HEK293 (cell line): ENCODE measurements at regions not wholly inside any gene's neighbourhood (a gene's known extent, or its start where the extent isn't known, plus 50 kb on each side); places are given as distances from the start of the nearest gene placed in this dataset.
A peak's percentile ranks its signal among the peaks of the same experiment; 100 is the strongest.

ENCODE experiments used
- CTCF ChIA-PET: fragments of 350-600 bp; formaldehyde crosslinking; extraction: SDS; loops from one replicate; lab custom pipeline; 2021; ENCODE audit warnings: antibody characterized with exemption; lab: Yijun Ruan, JAX
- POLR2A ChIA-PET: fragments of 300-600 bp; formaldehyde crosslinking; extraction: SDS; loops from one replicate; lab custom pipeline; 2020; ENCODE audit warnings: antibody characterized with exemption, inconsistent platforms; lab: Yijun Ruan, JAX
- H3K27ac ChIP-seq: fragments of 200-500 bp; sonication (Bioruptor generic); 2 replicates; pipeline ENCODE4 v1.5.1; 2014; ENCODE audit warnings: low read depth, low read length, control low read depth, inconsistent platforms; ENCODE audit errors: extremely low read depth
- H3K36me3 ChIP-seq, 2 experiments: fragments of 200-500 bp in 1 of 2; sonication (Bioruptor generic) in 1 of 2; 1 replicate in 1 of 2; 2 replicates in 1 of 2; pipeline ENCODE4 v1.5.1; 2014 to 2017; ENCODE audit warnings: inconsistent platforms in 2 of 2, low read length in 2 of 2; ENCODE audit not compliant: control insufficient read depth in 2 of 2, insufficient read depth in 1 of 2
- H3K4me1 ChIP-seq: fragments of 200-500 bp; sonication (Bioruptor generic); 2 replicates; pipeline ENCODE4 v1.5.1; 2014; ENCODE audit warnings: mild to moderate bottlenecking, low read length, inconsistent platforms; ENCODE audit not compliant: control insufficient read depth, insufficient read depth
- H3K4me3 ChIP-seq: 2 replicates; pipeline ENCODE4 v1.5.1; 2011; ENCODE audit warnings: low read depth, mild to moderate bottlenecking, control low read depth, low read length, moderate library complexity
- H3K9me3 ChIP-seq: fragments of 200-500 bp; sonication (Bioruptor generic); 2 replicates; pipeline ENCODE4 v1.5.1; 2014; ENCODE audit warnings: low read depth, low read length, inconsistent platforms; ENCODE audit not compliant: control insufficient read depth, insufficient read depth
- GLI4 ChIP-seq: fragments of 450-650 bp; formaldehyde crosslinking; IDR thresholded peaks from 2 replicates; pipeline ENCODE4 v1.5.1; 2016; ENCODE audit warnings: missing biosample characterization, missing genetic modification characterization
- GLIS2 ChIP-seq: fragments of 450-650 bp; formaldehyde crosslinking; IDR thresholded peaks from 2 replicates; pipeline ENCODE4 v1.5.1; 2016; ENCODE audit warnings: missing biosample characterization, missing genetic modification characterization
- REPIN1 ChIP-seq: fragments of 450-650 bp; formaldehyde crosslinking; IDR thresholded peaks from 2 replicates; pipeline ENCODE4 v1.5.1; 2017; ENCODE audit warnings: missing biosample characterization, missing genetic modification characterization, low read depth
- ZBTB26 ChIP-seq: fragments of 450-650 bp; formaldehyde crosslinking; optimal IDR thresholded peaks from 2 replicates; pipeline ENCODE3; 2016; ENCODE audit warnings: missing biosample characterization, mild to moderate bottlenecking, missing genetic modification characterization
- ZNF121 ChIP-seq: fragments of 450-650 bp; formaldehyde crosslinking; IDR thresholded peaks from 2 replicates; pipeline ENCODE4 v1.5.1; 2016; ENCODE audit warnings: missing biosample characterization, missing genetic modification characterization
- ZNF148 ChIP-seq: fragments of 450-650 bp; formaldehyde crosslinking; IDR thresholded peaks from 2 replicates; pipeline ENCODE4 v1.5.0; 2017; ENCODE audit warnings: missing biosample characterization, missing genetic modification characterization, borderline replicate concordance
- ZNF169 ChIP-seq: fragments of 450-650 bp; formaldehyde crosslinking; IDR thresholded peaks from 2 replicates; pipeline ENCODE4 v1.5.1; 2016; ENCODE audit warnings: missing biosample characterization, missing genetic modification characterization
- ZNF214 ChIP-seq: fragments of 450-650 bp; formaldehyde crosslinking; IDR thresholded peaks from 2 replicates; pipeline ENCODE4 v1.5.1; 2017; ENCODE audit warnings: missing biosample characterization, mild to moderate bottlenecking, missing genetic modification characterization, borderline replicate concordance
- ZNF311 ChIP-seq: fragments of 450-650 bp; formaldehyde crosslinking; IDR thresholded peaks from 2 replicates; pipeline ENCODE4 v1.5.1; 2017; ENCODE audit warnings: missing biosample characterization, missing genetic modification characterization, borderline replicate concordance
- ZNF335 ChIP-seq: fragments of 450-650 bp; formaldehyde crosslinking; conservative IDR thresholded peaks from 2 replicates; pipeline ENCODE4 v1.5.1; 2016; ENCODE audit warnings: missing biosample characterization, missing genetic modification characterization
- ZNF555 ChIP-seq: fragments of 450-650 bp; formaldehyde crosslinking; conservative IDR thresholded peaks from 2 replicates; pipeline ENCODE4 v1.5.1; 2017; ENCODE audit warnings: missing biosample characterization, mild to moderate bottlenecking, missing genetic modification characterization, inconsistent platforms
- ZNF660 ChIP-seq: fragments of 450-650 bp; IDR thresholded peaks from 2 replicates; pipeline ENCODE4 v1.5.1; 2018; ENCODE audit warnings: missing biosample characterization, mild to moderate bottlenecking, missing genetic modification characterization
- ZNF777 ChIP-seq: fragments of 450-650 bp; formaldehyde crosslinking; IDR thresholded peaks from 2 replicates; pipeline ENCODE4 v1.5.1; 2017; ENCODE audit warnings: missing biosample characterization, missing genetic modification characterization, borderline replicate concordance
- ZNF837 ChIP-seq: fragments of 450-650 bp; formaldehyde crosslinking; IDR thresholded peaks from 2 replicates; pipeline ENCODE4 v1.5.1; 2016; ENCODE audit warnings: missing biosample characterization, missing genetic modification characterization
- TF ChIP-seq, protein P1 (sequence below): fragments of 450-650 bp; formaldehyde crosslinking; IDR thresholded peaks from 2 replicates; pipeline ENCODE4 v1.5.1; 2016; ENCODE audit warnings: missing biosample characterization, missing genetic modification characterization, borderline replicate concordance
- TF ChIP-seq, protein P2 (sequence below): fragments of 450-650 bp; formaldehyde crosslinking; IDR thresholded peaks from 2 replicates; pipeline ENCODE4 v1.5.1; 2016; ENCODE audit warnings: missing biosample characterization, missing genetic modification characterization
- TF ChIP-seq, protein P3 (sequence below): fragments of 450-650 bp; formaldehyde crosslinking; IDR thresholded peaks from 2 replicates; pipeline ENCODE4 v1.5.1; 2016; ENCODE audit warnings: missing biosample characterization, missing genetic modification characterization

GRCh38 chr5:174311531-174312269, 266.2 kb downstream of the NSG2 start (continued):
- TF ChIP-seq ZNF169 (tag by site-specific recombination) (no peak), ZNF311 (tag by site-specific recombination) (no peak)

GRCh38 chr5:174312270-174312617, 266.7 kb downstream of the NSG2 start:
- ChIA-PET POLR2A (interaction anchor here (0.6 to 1.2 kb wide), 3 partner anchors 267 to 697 kb away, joined by 3 to 7 read pairs (median 5); partner anchors contain the start of gene NSG2), CTCF (interaction anchor here (0.5 to 5.3 kb wide), 43 partner anchors 9 to 695 kb away, joined by 3 to 108 read pairs (median 4); partner anchors contain the start of genes BOD1 and NSG2)
- TF ChIP-seq, protein P1, sequence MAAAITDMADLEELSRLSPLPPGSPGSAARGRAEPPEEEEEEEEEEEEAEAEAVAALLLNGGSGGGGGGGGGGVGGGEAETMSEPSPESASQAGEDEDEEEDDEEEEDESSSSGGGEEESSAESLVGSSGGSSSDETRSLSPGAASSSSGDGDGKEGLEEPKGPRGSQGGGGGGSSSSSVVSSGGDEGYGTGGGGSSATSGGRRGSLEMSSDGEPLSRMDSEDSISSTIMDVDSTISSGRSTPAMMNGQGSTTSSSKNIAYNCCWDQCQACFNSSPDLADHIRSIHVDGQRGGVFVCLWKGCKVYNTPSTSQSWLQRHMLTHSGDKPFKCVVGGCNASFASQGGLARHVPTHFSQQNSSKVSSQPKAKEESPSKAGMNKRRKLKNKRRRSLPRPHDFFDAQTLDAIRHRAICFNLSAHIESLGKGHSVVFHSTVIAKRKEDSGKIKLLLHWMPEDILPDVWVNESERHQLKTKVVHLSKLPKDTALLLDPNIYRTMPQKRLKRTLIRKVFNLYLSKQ (tag by site-specific recombination): no peak
- no peak for TF ChIP-seq ZNF148
- TF ChIP-seq GLI4 (tag by site-specific recombination): no peak
- TF ChIP-seq GLIS2 (tag by site-specific recombination): 0 out of 2 replicates have a peak, but pooled peaks have one; percentile 17
- TF ChIP-seq, protein P2, sequence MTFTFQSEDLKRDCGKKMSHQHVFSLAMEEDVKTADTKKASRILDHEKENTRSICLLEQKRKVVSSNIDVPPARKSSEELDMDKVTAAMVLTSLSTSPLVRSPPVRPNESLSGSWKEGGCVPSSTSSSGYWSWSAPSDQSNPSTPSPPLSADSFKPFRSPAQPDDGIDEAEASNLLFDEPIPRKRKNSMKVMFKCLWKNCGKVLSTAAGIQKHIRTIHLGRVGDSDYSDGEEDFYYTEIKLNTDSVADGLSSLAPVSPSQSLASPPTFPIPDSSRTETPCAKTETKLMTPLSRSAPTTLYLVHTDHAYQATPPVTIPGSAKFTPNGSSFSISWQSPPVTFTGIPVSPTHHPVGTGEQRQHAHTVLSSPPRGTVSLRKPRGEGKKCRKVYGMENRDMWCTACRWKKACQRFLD (tag by site-specific recombination): no peak
- TF ChIP-seq REPIN1 (tag by site-specific recombination): no peak
- no peak for TF ChIP-seq ZNF214
- no peak for TF ChIP-seq ZNF777 (tag by site-specific recombination)
- peak; percentile 1; the same call in 1 of the 2 replicates for TF ChIP-seq ZNF660 (tag by site-specific recombination)
- no peak for TF ChIP-seq ZNF555 (tag by site-specific recombination)
- TF ChIP-seq, protein P3, sequence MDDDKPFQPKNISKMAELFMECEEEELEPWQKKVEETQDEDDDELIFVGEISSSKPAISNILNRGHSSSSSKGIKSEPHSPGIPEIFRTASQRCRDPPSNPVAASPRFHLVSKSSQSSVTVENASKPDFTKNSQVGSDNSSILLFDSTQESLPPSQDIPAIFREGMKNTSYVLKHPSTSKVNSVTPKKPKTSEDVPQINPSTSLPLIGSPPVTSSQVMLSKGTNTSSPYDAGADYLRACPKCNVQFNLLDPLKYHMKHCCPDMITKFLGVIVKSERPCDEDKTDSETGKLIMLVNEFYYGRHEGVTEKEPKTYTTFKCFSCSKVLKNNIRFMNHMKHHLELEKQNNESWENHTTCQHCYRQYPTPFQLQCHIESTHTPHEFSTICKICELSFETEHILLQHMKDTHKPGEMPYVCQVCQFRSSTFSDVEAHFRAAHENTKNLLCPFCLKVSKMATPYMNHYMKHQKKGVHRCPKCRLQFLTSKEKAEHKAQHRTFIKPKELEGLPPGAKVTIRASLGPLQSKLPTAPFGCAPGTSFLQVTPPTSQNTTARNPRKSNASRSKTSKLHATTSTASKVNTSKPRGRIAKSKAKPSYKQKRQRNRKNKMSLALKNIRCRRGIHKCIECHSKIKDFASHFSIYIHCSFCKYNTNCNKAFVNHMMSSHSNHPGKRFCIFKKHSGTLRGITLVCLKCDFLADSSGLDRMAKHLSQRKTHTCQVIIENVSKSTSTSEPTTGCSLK (tag by site-specific recombination): no peak
- TF ChIP-seq ZBTB26 (tag by site-specific recombination): peak; percentile 5
- TF ChIP-seq ZNF121: peak; percentile 7; the same call in 1 of the 2 replicates
- peak; percentile 64 for TF ChIP-seq ZNF335 (tag by site-specific recombination)
- TF ChIP-seq ZNF837 (tag by site-specific recombination): no peak
- Histone ChIP-seq H3K4me1 (no peaks in the 10 kb centered on the region), H3K9me3 (no peaks in the 10 kb centered on the region), H3K36me3 (no peaks in the 10 kb centered on the region), H3K4me3 (no peak overlapping the region; the same call in 1 of the 2 replicates), H3K27ac (no peak overlapping the region)
